ENCODE measurements at regions not wholly inside any gene's neighbourhood (a gene's known extent, or its start where the extent isn't known, plus 50 kb on each side); places are given as distances from the start of the nearest gene placed in this dataset.

DNA sequence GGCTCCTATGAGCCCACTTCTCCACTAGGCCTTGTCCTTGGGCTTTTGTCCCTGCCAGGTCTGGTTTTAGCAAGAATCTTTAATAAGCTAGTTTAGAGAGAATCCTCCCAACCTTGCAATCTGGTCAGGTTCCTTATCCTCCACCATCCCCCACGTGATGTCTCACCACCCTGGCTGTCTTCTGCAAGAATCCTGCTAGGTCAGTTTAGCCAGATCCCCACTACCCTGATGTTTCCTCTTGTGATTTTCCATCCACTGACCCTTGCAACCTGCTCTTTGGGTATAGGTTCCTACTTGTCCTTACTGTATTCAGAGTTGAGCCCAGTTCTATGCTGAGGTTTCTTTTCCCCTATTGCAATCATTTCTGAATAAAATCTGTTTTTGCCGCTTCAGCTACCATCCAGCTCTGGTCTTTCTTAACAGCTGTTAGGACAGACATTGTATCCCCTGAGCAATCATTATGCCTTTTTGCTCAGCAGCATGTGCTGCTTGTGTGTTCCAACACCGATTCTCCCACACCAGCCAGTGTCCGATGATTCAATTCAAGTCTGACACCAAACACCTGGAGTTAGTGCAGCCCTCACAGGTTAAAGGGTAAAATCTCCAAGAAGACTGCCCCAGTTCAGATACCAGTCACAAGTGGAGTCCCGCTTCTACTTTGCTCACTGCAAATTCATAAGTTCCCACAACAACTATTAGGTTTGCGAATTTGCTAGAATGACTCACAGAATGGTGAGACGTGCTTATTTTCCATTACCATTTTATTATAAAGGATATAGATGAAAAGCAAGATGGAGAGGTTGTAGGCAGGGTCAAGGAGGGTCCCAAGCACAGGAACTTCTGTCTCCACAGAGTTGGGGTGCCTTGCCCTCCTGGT is 62.2 kb upstream of the ADCY1 start:
- TF ChIP-seq, protein P1, sequence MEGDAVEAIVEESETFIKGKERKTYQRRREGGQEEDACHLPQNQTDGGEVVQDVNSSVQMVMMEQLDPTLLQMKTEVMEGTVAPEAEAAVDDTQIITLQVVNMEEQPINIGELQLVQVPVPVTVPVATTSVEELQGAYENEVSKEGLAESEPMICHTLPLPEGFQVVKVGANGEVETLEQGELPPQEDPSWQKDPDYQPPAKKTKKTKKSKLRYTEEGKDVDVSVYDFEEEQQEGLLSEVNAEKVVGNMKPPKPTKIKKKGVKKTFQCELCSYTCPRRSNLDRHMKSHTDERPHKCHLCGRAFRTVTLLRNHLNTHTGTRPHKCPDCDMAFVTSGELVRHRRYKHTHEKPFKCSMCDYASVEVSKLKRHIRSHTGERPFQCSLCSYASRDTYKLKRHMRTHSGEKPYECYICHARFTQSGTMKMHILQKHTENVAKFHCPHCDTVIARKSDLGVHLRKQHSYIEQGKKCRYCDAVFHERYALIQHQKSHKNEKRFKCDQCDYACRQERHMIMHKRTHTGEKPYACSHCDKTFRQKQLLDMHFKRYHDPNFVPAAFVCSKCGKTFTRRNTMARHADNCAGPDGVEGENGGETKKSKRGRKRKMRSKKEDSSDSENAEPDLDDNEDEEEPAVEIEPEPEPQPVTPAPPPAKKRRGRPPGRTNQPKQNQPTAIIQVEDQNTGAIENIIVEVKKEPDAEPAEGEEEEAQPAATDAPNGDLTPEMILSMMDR (IDR thresholded peaks at IDR 0.05): no peak
- no peak for TF ChIP-seq POLR2AphosphoS5 (IDR thresholded peaks at IDR 0.05; ENCODE audit: low read depth, low read length)
- TF ChIP-seq, protein P2, sequence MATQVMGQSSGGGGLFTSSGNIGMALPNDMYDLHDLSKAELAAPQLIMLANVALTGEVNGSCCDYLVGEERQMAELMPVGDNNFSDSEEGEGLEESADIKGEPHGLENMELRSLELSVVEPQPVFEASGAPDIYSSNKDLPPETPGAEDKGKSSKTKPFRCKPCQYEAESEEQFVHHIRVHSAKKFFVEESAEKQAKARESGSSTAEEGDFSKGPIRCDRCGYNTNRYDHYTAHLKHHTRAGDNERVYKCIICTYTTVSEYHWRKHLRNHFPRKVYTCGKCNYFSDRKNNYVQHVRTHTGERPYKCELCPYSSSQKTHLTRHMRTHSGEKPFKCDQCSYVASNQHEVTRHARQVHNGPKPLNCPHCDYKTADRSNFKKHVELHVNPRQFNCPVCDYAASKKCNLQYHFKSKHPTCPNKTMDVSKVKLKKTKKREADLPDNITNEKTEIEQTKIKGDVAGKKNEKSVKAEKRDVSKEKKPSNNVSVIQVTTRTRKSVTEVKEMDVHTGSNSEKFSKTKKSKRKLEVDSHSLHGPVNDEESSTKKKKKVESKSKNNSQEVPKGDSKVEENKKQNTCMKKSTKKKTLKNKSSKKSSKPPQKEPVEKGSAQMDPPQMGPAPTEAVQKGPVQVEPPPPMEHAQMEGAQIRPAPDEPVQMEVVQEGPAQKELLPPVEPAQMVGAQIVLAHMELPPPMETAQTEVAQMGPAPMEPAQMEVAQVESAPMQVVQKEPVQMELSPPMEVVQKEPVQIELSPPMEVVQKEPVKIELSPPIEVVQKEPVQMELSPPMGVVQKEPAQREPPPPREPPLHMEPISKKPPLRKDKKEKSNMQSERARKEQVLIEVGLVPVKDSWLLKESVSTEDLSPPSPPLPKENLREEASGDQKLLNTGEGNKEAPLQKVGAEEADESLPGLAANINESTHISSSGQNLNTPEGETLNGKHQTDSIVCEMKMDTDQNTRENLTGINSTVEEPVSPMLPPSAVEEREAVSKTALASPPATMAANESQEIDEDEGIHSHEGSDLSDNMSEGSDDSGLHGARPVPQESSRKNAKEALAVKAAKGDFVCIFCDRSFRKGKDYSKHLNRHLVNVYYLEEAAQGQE (IDR thresholded peaks at IDR 0.05; ENCODE audit: insufficient read depth in 1 of 2, low read depth in 2 of 2, low read length in 1 of 2): no peak
- TF ChIP-seq SIN3A (IDR thresholded peaks at IDR 0.05; ENCODE audit: borderline replicate concordance, insufficient read depth, low read depth, low read length): no peak
